Left hindlimb (tissue), 1 donor: ENCODE measurements at regions not wholly inside any gene's neighbourhood (a gene's known extent, or its start where the extent isn't known, plus 50 kb on each side); places are given as distances from the start of the nearest gene placed in this dataset.
"Not testable (repeated sequence)": the region's sequence is repeated elsewhere in the genome, so short reads cannot be mapped to it uniquely, and the experiment has no call there.

ENCODE experiments used
- DNase-seq: peaks from one replicate; pipeline ENCODE4 v3.0.0-alpha.2; 2018

DNA sequence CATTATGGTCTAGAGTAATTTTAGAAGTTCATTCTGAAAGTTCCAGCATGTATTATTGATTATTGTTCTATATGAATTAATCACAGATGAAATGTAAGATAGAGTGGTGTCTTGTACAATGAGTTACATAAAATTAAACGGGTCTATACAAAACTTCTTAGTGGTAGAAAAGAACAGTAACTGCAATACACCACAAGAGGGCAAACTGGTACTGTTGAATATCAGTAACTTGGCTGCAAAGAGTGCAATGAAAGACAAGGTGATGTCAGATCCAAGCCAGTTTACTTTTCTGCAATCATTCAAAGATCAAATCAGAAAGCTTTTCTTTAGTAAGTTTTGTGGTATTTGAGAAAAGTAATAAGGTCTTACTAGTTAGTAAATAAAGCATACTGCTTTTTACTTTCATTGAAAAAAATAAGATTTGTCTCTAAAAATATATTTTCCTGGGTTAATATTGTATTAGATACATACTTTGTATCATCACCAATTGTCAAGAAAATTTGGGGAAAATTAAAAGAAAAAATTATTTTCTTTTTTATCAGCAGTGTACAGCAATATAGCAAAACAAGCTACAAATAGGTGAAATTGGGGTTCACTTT is 66.4 kb upstream of the BTG3 start:
- no peak for DNase-seq

DNA sequence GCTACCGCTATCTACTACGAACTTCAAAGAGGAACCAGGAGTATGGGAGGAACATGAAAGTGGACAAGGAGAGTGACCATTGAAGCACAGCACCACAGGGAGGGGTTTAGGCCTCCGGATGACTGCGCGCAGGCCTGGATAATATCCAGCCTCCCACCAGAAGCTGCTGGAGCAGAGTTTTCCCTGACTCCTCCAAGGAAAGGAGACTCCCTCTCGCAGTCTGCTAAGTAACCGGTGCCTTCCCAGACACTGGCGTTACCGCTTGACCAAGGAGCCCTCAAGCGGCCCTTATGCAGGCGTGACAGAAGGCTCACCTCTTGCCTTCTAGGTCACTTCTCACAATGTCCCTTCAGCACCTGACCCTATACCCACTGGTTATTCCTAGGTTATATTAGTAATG is 64.2 kb upstream of the BTG3 start:
- not testable (repeated sequence) for DNase-seq

DNA sequence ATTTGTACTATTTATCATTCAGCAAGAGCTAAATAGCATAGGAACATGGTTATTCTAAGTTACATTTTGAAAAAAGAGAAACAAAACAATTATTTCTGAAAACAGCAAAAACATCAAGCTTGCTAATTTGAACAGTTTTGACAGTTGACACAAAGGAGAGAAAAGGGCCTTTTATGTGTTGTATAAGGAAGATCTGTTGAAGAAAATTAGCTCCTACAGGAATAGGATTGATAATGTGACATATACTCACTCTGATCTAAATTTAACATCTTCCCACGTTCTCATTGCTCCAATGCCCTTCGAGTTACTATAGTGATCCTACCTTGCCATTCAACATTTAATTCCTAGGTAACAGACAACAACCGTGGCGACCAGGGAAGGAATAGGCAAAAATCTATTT is 61.4 kb upstream of the BTG3 start:
- no peak for DNase-seq

DNA sequence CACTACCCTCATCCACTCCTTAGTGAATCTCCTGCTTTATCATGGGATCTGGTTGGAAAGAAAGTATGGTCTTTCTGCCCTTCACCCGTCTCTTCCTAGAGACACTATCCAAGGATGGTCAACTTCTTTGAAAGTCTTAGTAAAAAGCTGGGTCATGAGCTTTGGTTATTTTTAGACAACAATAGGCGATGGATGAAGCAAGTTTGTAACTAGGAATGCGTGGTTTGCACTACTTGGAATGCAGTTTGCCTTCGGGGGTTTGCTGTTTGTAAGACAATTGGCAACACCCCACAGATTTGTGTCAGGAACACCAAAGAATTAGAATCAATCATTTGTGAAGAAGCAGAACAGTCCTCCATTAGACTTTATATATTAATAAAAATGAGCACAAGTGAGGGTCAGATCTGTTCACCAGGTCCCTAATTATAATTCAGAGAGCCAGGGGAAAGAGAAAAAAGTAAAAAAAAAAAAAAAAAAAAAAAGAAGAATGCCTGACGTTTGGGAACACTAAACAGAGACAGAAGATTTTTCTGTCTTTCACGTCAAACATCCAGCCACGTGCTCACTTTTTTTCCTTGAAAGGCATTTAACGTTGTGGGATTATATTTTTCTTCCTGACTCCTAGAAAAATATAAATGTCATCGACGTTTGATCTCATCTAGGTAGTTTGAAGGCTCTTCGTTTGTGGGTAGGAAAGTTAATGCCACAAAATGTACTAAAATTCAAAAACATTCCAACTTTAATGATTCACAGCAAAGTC is 60.7 kb upstream of the BTG3 start:
- DNase-seq = no peak

DNA sequence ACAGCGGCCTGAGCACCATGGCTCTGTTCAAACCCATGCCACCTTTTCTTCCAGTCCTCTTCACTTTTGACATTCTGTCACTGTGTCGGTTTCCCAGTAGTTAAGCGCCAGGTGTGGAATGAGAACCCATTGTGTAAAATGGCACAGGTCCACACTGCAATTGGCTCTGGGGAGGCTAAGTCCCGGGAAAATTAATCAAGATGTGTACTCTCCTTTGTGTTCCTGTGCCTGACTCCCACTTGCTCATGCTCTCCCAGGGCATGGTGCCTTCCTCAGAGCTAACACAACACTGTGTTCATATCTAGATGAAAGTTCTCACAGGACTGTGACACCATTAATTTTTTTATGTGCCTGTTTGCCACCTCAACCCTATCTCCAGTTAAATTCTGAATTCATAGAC is 59.0 kb upstream of the BTG3 start:
- DNase-seq = no peak

DNA sequence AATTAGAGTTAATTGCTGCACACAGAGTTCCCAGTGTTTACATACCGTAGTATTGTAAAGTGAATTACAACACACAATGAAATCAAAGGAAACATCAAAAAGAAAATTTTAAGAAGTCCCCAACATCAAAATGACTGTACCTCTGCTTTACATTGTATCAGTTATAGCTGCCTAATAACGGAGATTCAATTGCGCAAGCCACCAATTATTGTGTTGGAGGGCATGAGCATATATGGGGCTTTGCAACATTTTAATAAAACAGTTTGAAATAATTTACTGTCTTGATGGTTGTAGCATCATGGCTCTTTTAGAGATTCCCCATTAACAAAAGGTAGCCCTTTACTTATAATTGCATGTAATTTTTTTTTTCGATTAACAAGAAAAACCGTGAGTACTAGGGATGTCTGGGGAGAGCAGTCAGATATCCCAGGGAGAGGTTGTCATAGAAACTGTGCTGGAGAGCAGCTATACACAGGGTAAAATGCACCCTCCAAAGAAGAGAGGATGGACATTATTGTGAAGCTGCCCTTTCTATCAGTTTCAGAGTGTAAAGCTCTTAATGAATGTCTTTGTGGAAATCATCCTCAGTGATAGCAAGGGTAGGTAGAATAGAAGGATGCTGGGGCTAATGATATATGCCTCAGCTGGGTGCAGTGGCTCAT is 55.9 kb upstream of the BTG3 start:
- DNase-seq = no peak

DNA sequence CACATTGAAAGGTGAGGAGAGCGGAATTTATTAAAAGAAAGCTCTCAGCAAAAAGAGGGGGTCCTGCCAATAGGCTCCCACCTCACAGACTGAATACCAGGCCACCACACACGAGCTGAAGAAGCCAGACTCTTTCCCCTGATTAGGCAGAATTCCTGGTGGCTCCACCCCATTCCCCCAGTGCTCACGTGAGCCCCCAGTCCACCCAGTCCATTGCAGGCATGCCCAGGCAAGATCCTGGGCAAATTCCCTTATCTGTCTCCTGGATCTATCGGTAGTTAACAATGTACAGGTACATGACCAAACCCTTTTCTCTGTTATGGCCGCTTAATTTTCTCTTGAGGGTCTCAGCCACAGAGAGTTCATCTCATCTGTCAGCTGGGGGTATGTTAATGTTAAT is 54.6 kb upstream of the BTG3 start:
- no peak for DNase-seq
